Panc1 (cell line): ENCODE measurements at regions not wholly inside any gene's neighbourhood (a gene's known extent, or its start where the extent isn't known, plus 50 kb on each side); places are given as distances from the start of the nearest gene placed in this dataset.

Experiments used
- ATAC-seq: fragments of 200-7000 bp; cut with Tn5 transposase; 2 replicates; pipeline ENCODE4 v1.9.1; 2020; ENCODE audit warnings: mild to moderate bottlenecking, moderate library complexity
- BruUV-seq: library from RNA; stranded (reverse); fragments of 400-500 nt; replicated peaks from 2 replicates; lab custom pipeline; 2021; lab: Mats Ljungman, UMichigan
- CTCF ChIA-PET: fragments of 300-600 bp; sonication (Branson Sonifier 250); formaldehyde crosslinking; loops from one replicate; lab custom pipeline; 2022; ENCODE audit warnings: antibody characterized with exemption; lab: Charles Lee
- POLR2A ChIA-PET: fragments of 300-600 bp; sonication (Branson Sonifier 250); formaldehyde crosslinking; loops from one replicate; lab custom pipeline; 2022; ENCODE audit warnings: antibody characterized with exemption; lab: Charles Lee
- DNase-seq: peaks from one replicate; pipeline ENCODE4 v3.0.0-alpha.2; 2010; ENCODE audit warnings: low read depth, low spot score
- H3K27ac ChIP-seq: 2 replicates; pipeline ENCODE4 v1.5.1; 2011; ENCODE audit warnings: mild to moderate bottlenecking, low read length, inconsistent platforms
- H3K27me3 ChIP-seq: fragments of 200-500 bp; sonication (Bioruptor generic); 2 replicates; pipeline ENCODE4 v1.6.0; 2014; ENCODE audit warnings: low read length, inconsistent platforms; ENCODE audit not compliant: control insufficient read depth, insufficient read depth
- H3K36me3 ChIP-seq: fragments of 200-500 bp; sonication (Bioruptor generic); 2 replicates; pipeline ENCODE4 v1.5.1; 2014; ENCODE audit warnings: inconsistent platforms, mild to moderate bottlenecking, low read length, moderate library complexity; ENCODE audit not compliant: control insufficient read depth, insufficient read depth
- H3K4me1 ChIP-seq: 2 replicates; pipeline ENCODE4 v1.5.1; 2011; ENCODE audit warnings: inconsistent platforms, mild to moderate bottlenecking, low read length, moderate library complexity; ENCODE audit not compliant: control insufficient read depth, insufficient read depth
- H3K4me3 ChIP-seq, 2 experiments: 2 replicates each; pipeline ENCODE4 v1.5.1; 2011 to 2012; ENCODE audit warnings: low read depth in 2 of 2, low read length in 2 of 2, mild to moderate bottlenecking in 2 of 2, inconsistent platforms in 1 of 2, moderate library complexity in 1 of 2
- H3K9me3 ChIP-seq: fragments of 200-500 bp; sonication (Bioruptor generic); 2 replicates; pipeline ENCODE4 v1.5.1; 2014; ENCODE audit warnings: low read depth, mild to moderate bottlenecking, inconsistent platforms, low read length, moderate library complexity; ENCODE audit not compliant: control insufficient read depth, insufficient read depth
- POLR2AphosphoS5 ChIP-seq: IDR thresholded peaks from 2 replicates; pipeline ENCODE4 v1.6.1; 2012; ENCODE audit warnings: mild to moderate bottlenecking, low read depth, low read length, moderate library complexity
- SIN3A ChIP-seq: IDR thresholded peaks from 2 replicates; pipeline ENCODE4 v1.6.1; 2012; ENCODE audit warnings: low read depth, mild to moderate bottlenecking, low read length, moderate library complexity, borderline replicate concordance; ENCODE audit not compliant: insufficient read depth
- TCF7L2 ChIP-seq: IDR thresholded peaks from 2 replicates; pipeline ENCODE4 v1.6.1; 2011; ENCODE audit warnings: mild to moderate bottlenecking, low read depth, low read length, inconsistent platforms
- in situ Hi-C: cut with HindIII; loops from 2 replicates; pipeline ENCODE4 v1.10.0; 2016; ENCODE audit warnings: low sequenced_read_pairs, low pct_unique_long_range_greater_than_20kb
- intact Hi-C: fragments of 100-400 bp; cut with micrococcal nuclease; formaldehyde crosslinking; loops from one replicate; pipeline ENCODE4 v1.10.0; 2022; ENCODE audit not compliant: unreplicated experiment
- TF ChIP-seq, protein P1 (sequence below): fragments of 450-650 bp; IDR thresholded peaks from 2 replicates; pipeline ENCODE4 v1.5.1; 2017; ENCODE audit warnings: mild to moderate bottlenecking
- TF ChIP-seq, protein P2 (sequence below), 2 experiments: IDR thresholded peaks; 2 replicates each; pipeline ENCODE4 v1.6.1; 2011 to 2012; ENCODE audit warnings: low read depth in 2 of 2, control low read depth in 1 of 2, low read length in 1 of 2, mild to moderate bottlenecking in 1 of 2, moderate library complexity in 1 of 2; ENCODE audit not compliant: insufficient read depth in 1 of 2

DNA sequence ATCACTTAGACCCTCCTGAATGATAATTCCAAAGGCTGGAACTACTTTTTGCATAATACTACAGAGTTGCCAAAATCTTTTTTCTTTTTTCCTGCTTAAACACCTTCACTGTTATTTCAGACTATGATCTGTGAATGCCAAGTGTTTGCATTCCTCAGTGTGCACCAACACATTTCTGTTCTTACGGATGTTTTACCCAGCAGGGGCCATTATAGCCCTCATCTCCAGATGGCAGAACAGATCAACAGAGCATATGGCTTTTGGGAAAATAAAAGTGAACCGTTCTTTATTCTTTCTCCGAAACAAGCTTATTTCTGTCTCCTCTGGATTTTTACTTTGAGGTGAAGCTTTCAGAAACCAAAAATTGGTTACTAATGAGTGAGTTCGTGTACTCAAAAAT, 1226.6 kb upstream of the FAM98A start:
- Histone ChIP-seq H3K27ac (no peak overlapping the region), H3K9me3 (no peaks in the 10 kb centered on the region; the same call in 1 of the 2 replicates), H3K4me3 (no peak overlapping the region), H3K4me1 (no peaks in the 10 kb centered on the region), H3K27me3 (no peaks in the 10 kb centered on the region), H3K36me3 (no peaks in the 10 kb centered on the region)
- POLR2A ChIA-PET: no interaction called here
- no peak for ATAC-seq
- in situ Hi-C loops (no loop called here), intact Hi-C loops (no loop called here)
- DNase-seq: no peak
- BruUV-seq: no TSS peak
- CTCF ChIA-PET: no interaction called here
- TF ChIP-seq POLR2AphosphoS5 (no peak), SIN3A (no peak), TCF7L2 (no peak)
- TF ChIP-seq, protein P1, sequence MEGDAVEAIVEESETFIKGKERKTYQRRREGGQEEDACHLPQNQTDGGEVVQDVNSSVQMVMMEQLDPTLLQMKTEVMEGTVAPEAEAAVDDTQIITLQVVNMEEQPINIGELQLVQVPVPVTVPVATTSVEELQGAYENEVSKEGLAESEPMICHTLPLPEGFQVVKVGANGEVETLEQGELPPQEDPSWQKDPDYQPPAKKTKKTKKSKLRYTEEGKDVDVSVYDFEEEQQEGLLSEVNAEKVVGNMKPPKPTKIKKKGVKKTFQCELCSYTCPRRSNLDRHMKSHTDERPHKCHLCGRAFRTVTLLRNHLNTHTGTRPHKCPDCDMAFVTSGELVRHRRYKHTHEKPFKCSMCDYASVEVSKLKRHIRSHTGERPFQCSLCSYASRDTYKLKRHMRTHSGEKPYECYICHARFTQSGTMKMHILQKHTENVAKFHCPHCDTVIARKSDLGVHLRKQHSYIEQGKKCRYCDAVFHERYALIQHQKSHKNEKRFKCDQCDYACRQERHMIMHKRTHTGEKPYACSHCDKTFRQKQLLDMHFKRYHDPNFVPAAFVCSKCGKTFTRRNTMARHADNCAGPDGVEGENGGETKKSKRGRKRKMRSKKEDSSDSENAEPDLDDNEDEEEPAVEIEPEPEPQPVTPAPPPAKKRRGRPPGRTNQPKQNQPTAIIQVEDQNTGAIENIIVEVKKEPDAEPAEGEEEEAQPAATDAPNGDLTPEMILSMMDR: no peak
- TF ChIP-seq, protein P2, sequence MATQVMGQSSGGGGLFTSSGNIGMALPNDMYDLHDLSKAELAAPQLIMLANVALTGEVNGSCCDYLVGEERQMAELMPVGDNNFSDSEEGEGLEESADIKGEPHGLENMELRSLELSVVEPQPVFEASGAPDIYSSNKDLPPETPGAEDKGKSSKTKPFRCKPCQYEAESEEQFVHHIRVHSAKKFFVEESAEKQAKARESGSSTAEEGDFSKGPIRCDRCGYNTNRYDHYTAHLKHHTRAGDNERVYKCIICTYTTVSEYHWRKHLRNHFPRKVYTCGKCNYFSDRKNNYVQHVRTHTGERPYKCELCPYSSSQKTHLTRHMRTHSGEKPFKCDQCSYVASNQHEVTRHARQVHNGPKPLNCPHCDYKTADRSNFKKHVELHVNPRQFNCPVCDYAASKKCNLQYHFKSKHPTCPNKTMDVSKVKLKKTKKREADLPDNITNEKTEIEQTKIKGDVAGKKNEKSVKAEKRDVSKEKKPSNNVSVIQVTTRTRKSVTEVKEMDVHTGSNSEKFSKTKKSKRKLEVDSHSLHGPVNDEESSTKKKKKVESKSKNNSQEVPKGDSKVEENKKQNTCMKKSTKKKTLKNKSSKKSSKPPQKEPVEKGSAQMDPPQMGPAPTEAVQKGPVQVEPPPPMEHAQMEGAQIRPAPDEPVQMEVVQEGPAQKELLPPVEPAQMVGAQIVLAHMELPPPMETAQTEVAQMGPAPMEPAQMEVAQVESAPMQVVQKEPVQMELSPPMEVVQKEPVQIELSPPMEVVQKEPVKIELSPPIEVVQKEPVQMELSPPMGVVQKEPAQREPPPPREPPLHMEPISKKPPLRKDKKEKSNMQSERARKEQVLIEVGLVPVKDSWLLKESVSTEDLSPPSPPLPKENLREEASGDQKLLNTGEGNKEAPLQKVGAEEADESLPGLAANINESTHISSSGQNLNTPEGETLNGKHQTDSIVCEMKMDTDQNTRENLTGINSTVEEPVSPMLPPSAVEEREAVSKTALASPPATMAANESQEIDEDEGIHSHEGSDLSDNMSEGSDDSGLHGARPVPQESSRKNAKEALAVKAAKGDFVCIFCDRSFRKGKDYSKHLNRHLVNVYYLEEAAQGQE (IDR thresholded peaks at IDR 0.05; ENCODE audit: insufficient read depth in 1 of 2, low read depth in 2 of 2, low read length in 1 of 2): no peak

DNA sequence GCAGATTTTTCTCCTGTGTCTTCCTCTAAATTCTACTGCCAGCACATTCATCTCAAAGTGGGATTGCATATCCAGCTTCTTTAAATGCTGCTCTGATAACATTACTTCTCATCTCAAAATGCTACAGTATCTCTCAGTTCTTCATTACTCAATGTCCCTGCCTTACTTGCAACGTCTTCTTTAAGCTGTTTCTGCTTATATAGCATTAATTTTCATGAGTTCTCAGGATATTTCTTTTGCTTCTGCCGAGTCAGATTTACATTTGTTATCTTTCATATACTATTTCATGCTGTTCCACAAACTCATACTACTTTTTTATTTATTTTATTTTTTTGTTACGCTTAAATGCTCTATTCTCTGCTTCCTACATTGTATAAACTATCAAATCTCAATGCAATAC, 1223.5 kb upstream of the FAM98A start:
- in situ Hi-C loops (no loop called here), intact Hi-C loops (no loop called here)
- H3K27ac ChIP-seq: no peak overlapping the region
- H3K4me1 ChIP-seq: no peaks in the 10 kb centered on the region
- TF ChIP-seq POLR2AphosphoS5 (no peak), SIN3A (no peak)
- TF ChIP-seq, protein P2 (IDR thresholded peaks at IDR 0.05; ENCODE audit: insufficient read depth in 1 of 2, low read depth in 2 of 2, low read length in 1 of 2): no peak
- TF ChIP-seq, protein P1: no peak
- H3K36me3 ChIP-seq: no peaks in the 10 kb centered on the region
- DNase-seq (no peak), ATAC-seq (no peak)
- H3K27me3 ChIP-seq: no peaks in the 10 kb centered on the region
- POLR2A ChIA-PET: no interaction called here
- no TSS peak for BruUV-seq
- CTCF ChIA-PET: no interaction called here
- H3K9me3 ChIP-seq: no peaks in the 10 kb centered on the region
- H3K4me3 ChIP-seq: no peak overlapping the region
